HK-2 (cell line): ENCODE measurements at regions not wholly inside any gene's neighbourhood (a gene's known extent, or its start where the extent isn't known, plus 50 kb on each side); places are given as distances from the start of the nearest gene placed in this dataset.
A peak's percentile ranks its signal among the peaks of the same experiment; 100 is the strongest.

Source experiments
- DNase-seq: peaks from one replicate; pipeline ENCODE4 v3.0.0-alpha.2; 2018; ENCODE audit not compliant: unreplicated experiment

- DNase-seq: no peak
Measured at GRCh38 chr12:124489915-124490583, 77.4 kb downstream of the NCOR2 start.

GRCh38 chr12:124489220-124489619 is 78.2 kb downstream of the NCOR2 start:
- DNase-seq: no peak

GRCh38 chr12:124488520-124488919 is 78.9 kb downstream of the NCOR2 start:
- no peak for DNase-seq

DNA sequence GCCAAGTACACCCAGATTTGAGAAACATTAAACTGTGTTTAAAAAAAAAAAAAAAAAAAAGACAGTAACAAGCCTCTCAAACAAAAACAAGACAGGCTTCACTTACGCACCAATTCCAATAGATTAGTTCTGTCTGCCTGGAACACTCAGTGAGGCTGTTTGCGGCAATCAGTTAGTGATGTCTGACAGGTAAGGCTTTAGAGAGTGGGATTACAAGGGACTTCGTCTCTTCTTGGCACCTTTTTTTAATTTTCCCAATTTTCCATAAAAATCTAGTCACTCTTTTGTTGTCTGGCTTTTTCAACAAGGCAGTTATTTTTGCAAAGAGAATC is 79.6 kb downstream of the NCOR2 start:
- DNase-seq: no peak

DNA sequence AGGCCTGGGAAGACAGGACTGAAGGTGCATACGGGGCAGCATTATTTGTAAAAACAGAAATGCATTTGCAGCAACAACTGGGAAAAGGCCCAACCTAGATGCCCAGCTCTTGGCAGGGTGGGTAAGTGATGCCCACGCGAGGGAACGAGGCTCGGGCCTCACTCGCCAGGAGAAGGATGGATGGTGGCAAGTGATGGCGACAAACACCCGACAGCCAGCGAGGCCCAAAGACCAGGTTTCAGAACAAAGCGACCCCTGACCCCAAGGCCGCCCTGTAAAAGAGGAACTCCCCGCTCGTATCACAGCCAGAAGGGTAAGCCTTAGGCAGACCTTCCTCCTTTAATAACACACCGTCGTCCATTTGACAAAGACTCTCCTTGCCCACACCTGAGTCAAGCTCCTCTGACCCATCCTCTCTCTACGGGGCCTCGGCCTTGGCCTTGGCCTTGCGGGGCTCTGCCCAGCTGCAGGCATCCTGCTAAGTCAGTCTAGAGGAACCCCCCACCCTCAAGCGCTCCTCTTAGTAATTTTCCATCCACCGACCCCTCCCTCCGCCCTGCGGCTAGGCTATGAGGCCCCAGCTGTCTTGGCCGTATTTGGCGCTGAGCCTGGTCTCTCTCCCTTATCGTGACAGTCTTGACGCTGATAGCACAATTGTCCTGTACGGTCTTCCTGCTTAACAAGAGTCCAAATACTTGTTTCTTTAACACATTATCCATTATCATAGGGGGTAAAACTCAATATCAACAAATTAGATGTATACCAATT is 80.2 kb downstream of the NCOR2 start:
- no peak for DNase-seq

DNA sequence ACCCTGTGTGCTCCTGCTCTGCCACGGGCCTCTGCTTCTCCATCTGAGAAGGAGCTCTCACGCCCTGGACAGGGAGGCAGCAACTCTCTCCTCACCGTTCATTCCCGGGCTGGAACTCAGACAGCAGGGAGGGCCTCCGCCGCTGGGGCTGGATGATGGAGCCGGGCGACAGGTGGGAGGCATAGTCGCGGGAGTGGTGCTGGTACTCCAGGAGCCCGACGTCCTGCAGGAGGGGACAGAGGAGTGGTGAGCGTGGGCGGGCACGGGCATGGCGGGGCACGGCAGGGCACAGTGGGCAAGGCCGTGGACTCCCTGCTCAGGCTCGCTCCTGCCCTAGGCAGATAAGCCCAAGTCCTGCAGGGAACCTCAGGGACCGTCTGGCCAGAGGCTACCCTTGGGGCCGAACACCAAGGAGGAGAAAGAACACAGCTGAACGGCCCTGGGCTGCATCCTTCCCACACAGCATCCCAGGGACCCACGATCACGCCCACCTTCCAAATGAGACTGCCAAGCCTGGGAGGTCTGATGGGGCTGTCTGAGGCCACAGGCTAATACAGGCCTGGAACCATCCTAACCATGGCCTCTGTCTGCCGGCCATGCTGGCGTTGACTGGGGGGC is 81.0 kb downstream of the NCOR2 start:
- DNase-seq: no peak

- no peak for DNase-seq
Measured at GRCh38 chr12:124485371-124485770, 82.0 kb downstream of the NCOR2 start.

- no peak for DNase-seq
Measured at GRCh38 chr12:124484526-124484953, 82.9 kb downstream of the NCOR2 start.

GRCh38 chr12:124484067-124484466 is 83.3 kb downstream of the NCOR2 start:
- no peak for DNase-seq

GRCh38 chr12:124482901-124483799 is 84.3 kb downstream of the NCOR2 start:
- no peak for DNase-seq

GRCh38 chr12:124482567-124482893 is 84.9 kb downstream of the NCOR2 start:
- no peak for DNase-seq

DNA sequence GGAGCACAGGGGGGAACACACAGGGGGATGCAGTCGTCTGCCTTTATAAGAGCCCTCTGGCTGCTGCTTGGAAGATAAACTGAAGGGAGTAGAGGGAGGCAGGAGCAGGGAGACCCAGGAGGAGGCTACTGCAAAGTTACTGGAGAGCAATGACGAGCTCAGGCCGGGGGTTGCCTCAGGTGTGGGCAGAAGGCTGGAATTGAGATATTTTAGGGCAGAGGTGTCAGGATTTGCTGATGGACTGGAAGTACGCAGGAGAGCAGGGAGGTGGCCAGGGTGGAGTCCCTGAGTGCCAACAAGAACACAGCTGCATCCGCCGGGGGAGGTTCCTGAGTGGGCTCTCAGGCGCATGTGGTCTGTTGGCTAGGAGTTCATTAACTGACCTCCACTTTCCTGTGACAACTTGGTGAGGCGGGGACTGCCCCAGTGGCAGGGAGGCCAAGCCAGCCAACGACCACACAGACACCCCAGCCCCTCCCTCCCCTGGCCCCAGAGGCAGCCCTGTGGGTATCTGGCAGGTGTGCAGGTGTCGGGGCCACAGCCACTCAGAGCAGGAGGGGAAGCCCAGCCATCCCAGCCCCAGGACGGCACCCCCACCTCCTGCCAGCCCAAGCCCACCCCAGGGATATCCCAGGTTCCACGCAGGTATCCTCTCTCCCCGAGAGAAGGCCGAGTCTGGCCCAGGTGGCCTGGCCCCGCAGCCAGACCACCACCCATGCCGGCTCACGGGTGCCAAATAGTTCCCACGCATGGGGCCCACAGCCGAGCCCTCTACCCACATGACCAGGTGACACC is 85.4 kb downstream of the NCOR2 start:
- DNase-seq: no peak

DNA sequence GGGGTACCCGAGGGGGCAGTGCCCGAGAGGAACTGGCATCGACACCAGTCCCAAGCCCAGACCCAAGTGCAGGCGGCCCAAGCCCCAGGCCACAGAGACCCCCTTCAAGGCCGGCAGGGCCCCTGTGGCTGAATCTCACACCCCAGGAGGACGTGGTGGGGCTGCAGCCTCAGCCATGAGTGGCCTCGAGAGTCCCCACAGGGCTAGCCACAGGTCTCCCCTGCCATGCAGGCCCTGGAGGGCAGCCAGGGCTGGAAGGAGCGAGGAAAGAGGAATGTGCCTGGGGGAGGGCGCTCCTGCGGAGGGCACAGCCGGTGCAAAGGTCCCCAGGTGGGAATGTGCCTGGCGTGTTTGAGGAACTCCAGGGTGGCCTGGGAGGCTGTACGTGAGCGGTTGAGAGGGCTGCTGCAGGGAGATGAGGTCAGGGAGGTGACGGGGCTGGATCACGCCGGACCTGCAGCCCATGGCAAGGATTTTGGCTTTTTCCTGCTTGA is 86.1 kb downstream of the NCOR2 start:
- peak; percentile 15 for DNase-seq

DNA sequence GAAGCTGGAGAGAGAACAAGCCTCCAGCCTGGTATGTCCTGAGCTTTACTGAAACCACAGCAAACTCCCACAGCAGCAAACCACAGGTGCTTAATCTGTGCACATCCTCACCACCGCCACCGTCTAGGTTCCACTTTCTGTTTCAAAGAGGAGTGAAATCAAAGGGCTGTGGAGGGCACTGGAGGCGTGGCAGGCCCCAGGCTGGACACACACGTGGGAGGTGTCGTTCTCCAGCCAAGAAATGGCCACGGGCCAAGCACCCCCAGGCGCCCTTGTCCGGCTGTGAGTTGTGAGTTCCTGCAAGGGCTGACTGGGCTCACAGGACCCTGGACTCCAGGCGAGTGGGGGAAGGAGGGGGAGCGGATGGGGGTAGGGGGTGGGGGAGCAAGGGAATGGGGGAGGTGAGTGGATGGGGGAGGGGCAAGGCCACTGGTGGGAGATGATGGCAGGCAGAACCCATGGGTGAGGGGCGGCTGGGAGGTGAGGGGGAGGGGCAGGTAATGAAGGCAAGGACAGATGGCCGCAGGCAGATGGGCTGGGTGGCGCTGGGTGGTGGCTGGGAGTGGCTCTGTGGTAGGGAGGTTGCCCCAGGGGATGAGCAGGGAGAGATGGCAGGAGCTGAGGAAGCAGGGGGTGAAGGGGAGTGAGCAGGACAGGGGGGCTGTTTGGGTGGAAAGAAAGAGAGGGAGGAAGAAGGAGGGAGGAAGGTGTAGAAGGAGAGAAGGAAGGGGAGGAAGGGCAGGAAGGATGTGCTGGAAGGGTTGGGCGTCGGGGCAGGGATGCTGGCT is 86.7 kb downstream of the NCOR2 start:
- DNase-seq: peak; percentile 82

DNA sequence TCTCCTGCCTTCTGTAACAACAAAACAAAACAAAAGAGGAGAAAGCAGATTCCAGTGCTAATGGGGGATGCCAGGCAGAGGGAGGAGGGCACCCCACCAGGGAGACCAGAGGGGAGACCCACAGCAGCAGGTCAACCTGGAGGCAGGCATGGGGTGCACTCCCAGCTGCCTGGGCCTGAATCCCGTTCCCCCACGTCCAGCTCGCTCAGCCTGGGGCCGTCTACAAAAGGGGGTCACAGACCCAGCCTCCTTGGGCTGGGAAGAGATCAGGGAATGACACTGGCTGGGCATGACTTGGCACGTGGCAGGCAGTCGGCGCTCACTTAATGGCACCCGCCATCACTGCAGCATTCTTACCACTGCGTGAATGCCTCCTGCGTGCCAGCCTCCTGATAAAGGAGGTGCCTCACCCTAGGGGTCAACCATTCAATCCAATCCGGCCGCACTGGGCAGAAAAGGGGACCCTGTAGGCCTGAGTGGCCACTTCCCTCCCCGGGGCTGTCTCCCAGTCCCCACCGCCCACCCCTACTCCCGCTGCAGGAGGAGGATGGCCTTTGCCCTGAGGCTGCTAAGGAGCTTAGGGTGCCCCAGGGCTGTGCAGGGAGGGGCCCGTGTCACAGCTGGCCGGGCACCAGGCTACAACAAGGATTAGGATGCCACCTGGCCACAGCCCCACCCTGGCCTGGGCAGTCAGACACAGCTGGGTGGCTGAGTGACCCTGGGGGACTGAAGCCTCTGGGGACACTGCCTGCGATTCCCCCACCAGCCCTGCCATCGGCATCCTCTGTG is 87.5 kb downstream of the NCOR2 start:
- no peak for DNase-seq

DNA sequence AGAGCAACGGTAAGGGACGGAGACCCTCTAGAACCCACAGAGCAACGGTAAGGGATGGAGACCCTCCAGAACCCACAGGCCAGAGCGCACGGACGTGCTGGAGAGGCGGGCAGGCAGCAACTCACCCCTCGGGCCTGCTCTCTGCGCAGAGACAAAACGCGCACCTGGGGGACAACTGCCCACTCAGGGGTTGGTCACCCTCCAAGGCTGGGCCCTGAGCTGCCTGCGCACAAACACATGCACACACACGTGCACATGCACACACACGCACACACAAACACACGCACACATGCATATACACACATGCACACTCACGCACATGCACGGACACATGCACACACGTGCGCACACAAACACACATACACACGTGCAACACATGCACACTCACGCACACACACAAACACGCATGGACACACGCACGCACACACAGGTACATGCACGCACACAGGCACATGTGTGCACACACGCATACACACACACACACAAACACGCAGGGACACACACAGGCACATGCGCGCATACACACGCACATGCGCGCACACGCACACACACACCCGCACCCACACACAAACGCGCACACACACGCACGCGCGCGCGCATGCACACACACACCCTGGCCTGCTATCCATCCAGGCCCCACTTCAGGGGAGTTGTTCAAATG is 88.3 kb downstream of the NCOR2 start:
- DNase-seq: no peak

DNA sequence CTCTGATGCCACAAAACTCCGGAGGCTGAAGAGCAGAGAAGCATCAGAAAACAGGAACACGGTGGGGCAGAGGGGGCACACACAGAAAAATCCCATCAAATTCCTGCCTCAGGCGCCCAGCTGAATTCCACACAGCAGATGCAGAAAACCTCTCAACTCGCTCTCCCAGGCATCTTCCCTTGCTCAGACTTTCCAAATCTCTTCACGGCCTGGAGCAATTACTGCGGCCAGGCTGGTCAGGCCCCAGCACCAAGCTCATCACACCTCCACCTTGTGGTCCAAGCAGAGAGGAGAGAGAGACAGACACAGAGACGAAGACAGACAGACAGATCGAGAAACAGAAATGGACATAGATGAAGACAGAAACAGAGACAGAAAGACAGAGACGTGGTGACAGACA is 89.0 kb downstream of the NCOR2 start:
- DNase-seq: no peak

- DNase-seq: peak; percentile 70
Measured at GRCh38 chr12:124477107-124477915, 90.1 kb downstream of the NCOR2 start.
